CD8-positive, alpha-beta memory T cell (primary cell): ENCODE measurements at regions not wholly inside any gene's neighbourhood (a gene's known extent, or its start where the extent isn't known, plus 50 kb on each side); places are given as distances from the start of the nearest gene placed in this dataset.

Source experiments
- CTCF ChIA-PET: fragments of 350-600 bp; sonication (Branson Sonifier 250); formaldehyde crosslinking; loops from one replicate; lab custom pipeline; 2021; ENCODE audit warnings: antibody characterized with exemption; lab: Charles Lee
- POLR2A ChIA-PET: fragments of 350-600 bp; sonication (Branson Sonifier 250); formaldehyde crosslinking; loops from one replicate; lab custom pipeline; 2021; ENCODE audit warnings: antibody characterized with exemption; lab: Charles Lee
- DNase-seq, 5 donors: peaks; one replicate each; pipeline versions ENCODE4 v3.0.0 to v3.0.0-alpha.2; 2020 to 2022; ENCODE audit warnings: mixed read lengths in 1 of 5
- H3K27ac ChIP-seq: one replicate; pipeline ENCODE4 v1.7.0; 2013; ENCODE audit warnings: low read depth, mild to moderate bottlenecking, low read length, moderate library complexity
- H3K27me3 ChIP-seq: 2 replicates; pipeline ENCODE4 v1.7.0; 2013; ENCODE audit warnings: low read length, mild to moderate bottlenecking; ENCODE audit not compliant: insufficient read depth, poor library complexity, severe bottlenecking
- H3K36me3 ChIP-seq: 2 replicates; pipeline ENCODE4 v1.7.0; 2013; ENCODE audit warnings: mild to moderate bottlenecking, low read length, moderate library complexity; ENCODE audit not compliant: insufficient read depth
- H3K4me1 ChIP-seq: 2 replicates; pipeline ENCODE4 v1.7.0; 2013; ENCODE audit warnings: mild to moderate bottlenecking, low read length, moderate library complexity; ENCODE audit not compliant: insufficient read depth
- H3K4me3 ChIP-seq: 2 replicates; pipeline ENCODE4 v1.7.0; 2013; ENCODE audit warnings: mild to moderate bottlenecking, low read length
- H3K9me3 ChIP-seq: 2 replicates; pipeline ENCODE4 v1.7.0; 2013; ENCODE audit warnings: mild to moderate bottlenecking, low read length
- H3K27ac Mint-ChIP-seq, 8 donors: one replicate each; pipeline ENCODE4 v1.8.0; 2020 to 2021; ENCODE audit warnings: mixed read lengths in 8 of 8, mild to moderate bottlenecking in 6 of 8, inconsistent platforms in 3 of 8, moderate library complexity in 3 of 8
- H3K27me3 Mint-ChIP-seq, 2 donors: one replicate each; pipeline ENCODE4 v1.8.0; 2020 to 2021; ENCODE audit warnings: mixed read lengths in 2 of 2, mild to moderate bottlenecking in 1 of 2, moderate library complexity in 1 of 2
- H3K36me3 Mint-ChIP-seq, 3 donors: one replicate each; pipeline ENCODE4 v1.8.0; 2020 to 2021; ENCODE audit warnings: mixed read lengths in 3 of 3, inconsistent platforms in 1 of 3, mild to moderate bottlenecking in 1 of 3
- H3K4me1 Mint-ChIP-seq, 3 donors: one replicate each; pipeline ENCODE4 v1.8.0; 2020 to 2021; ENCODE audit warnings: mixed read lengths in 3 of 3, inconsistent platforms in 1 of 3, mild to moderate bottlenecking in 1 of 3
- H3K4me3 Mint-ChIP-seq, 7 donors: one replicate each; pipeline ENCODE4 v1.8.0; 2020 to 2021; ENCODE audit warnings: mixed read lengths in 7 of 7, mild to moderate bottlenecking in 6 of 7, moderate library complexity in 4 of 7, inconsistent platforms in 2 of 7
- H3K9me3 Mint-ChIP-seq, 5 donors: one replicate each; pipeline ENCODE4 v1.8.0; 2020 to 2022; ENCODE audit warnings: mixed read lengths in 5 of 5, mild to moderate bottlenecking in 3 of 5, moderate library complexity in 2 of 5, inconsistent platforms in 1 of 5

DNA sequence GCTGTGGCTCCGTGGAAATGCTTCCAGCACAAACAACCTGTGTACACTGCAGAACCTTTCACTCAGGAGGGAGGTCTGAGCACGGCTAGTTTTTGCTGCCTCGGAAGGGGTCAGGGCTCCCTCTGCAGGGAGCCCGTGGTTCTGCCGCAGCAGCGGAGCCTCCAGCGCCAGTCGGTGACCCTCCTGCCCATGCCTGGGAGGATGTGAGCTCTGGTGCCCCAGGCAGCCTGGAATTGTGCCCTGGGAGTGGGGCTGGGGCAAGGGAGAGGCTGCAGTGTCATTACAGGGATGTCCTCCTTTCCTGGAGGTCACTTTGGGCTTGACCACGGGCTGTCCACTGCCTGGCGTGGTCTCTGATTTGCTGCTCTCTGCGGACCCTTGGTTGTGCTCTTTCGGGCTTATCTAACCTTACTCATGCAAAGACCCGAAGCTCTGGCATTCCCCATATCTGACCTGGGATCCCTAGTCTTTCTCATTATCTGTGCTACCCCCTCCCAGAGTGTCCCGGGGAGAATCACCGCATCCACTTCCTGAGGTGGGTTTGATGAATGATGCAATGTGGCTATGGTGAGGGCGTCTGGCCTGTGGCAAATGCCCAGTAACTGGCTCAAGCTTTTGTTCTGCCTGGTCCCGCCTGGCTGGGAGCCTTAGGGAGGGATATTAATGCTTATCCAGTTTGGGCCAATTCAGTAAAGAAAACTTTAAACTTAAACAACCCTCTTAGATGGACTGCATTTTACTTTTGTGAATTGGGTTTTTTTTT is 59.6 kb upstream of the TAGAP start:
- Mint-ChIP-seq H3K36me3 (no peaks in the 10 kb centered on the region), H3K27me3 (no peaks in the 10 kb centered on the region), H3K4me3 (peak overlapping the region; percentile 33 to 82 (median 71)), H3K27ac (peak overlapping the region; percentile 53 to 95 (median 90)), H3K4me1 (peaks cover 67 to 92% (median 88%) of the 10 kb centered on the region in 3 donors), H3K9me3 (no peaks in the 10 kb centered on the region)
- Histone ChIP-seq H3K9me3 (no peaks in the 10 kb centered on the region), H3K27ac (no peak overlapping the region), H3K4me3 (peak overlapping the region; percentile 28), H3K4me1 (peaks cover 75% of the 10 kb centered on the region), H3K36me3 (no peaks in the 10 kb centered on the region), H3K27me3 (no peaks in the 10 kb centered on the region)
- POLR2A ChIA-PET = interaction anchor here (0.6 to 2.4 kb wide), 9 partner anchors 10 to 99 kb away, joined by 3 to 17 read pairs (median 6); partner anchors contain the start of gene TAGAP
- peak; percentile 64 to 86 (median 71) for DNase-seq
- CTCF ChIA-PET = interaction anchor here (0.8 to 10.5 kb wide), 28 partner anchors 9 to 455 kb away, joined by 3 to 288 read pairs (median 6); partner anchors contain the start of genes RSPH3 and TAGAP

GRCh38 chr6:159103396-159104162 is 58.8 kb upstream of the TAGAP start:
- Histone ChIP-seq H3K9me3 (no peaks in the 10 kb centered on the region), H3K4me1 (peaks cover 75% of the 10 kb centered on the region), H3K4me3 (peak overlapping the region; percentile 28), H3K27ac (no peak overlapping the region), H3K36me3 (no peaks in the 10 kb centered on the region), H3K27me3 (no peaks in the 10 kb centered on the region)
- Mint-ChIP-seq H3K36me3 (no peaks in the 10 kb centered on the region), H3K27ac (peak overlapping the region; percentile 53 to 95 (median 90)), H3K27me3 (no peaks in the 10 kb centered on the region), H3K4me1 (peaks cover 69 to 92% (median 88%) of the 10 kb centered on the region in 3 donors), H3K9me3 (no peaks in the 10 kb centered on the region), H3K4me3 (peak overlapping the region; percentile 33 to 82 (median 71))
- POLR2A ChIA-PET = interaction anchor here (0.6 to 2.4 kb wide), 8 partner anchors 9 to 95 kb away, joined by 3 to 17 read pairs (median 6); partner anchors contain the start of gene TAGAP
- DNase-seq = no peak
- CTCF ChIA-PET = interaction anchor here (0.8 to 10.5 kb wide), 29 partner anchors 9 to 454 kb away, joined by 3 to 288 read pairs (median 6); partner anchors contain the start of genes RSPH3 and TAGAP

GRCh38 chr6:159102373-159103160 is 57.8 kb upstream of the TAGAP start:
- Histone ChIP-seq H3K9me3 (no peaks in the 10 kb centered on the region), H3K36me3 (no peaks in the 10 kb centered on the region), H3K27ac (no peak overlapping the region), H3K4me1 (peaks cover 74% of the 10 kb centered on the region), H3K27me3 (no peaks in the 10 kb centered on the region), H3K4me3 (no peak overlapping the region)
- H3K4me3 Mint-ChIP-seq = peak overlapping the region in 1 of 7 donors; percentile 43
- ChIA-PET CTCF (interaction anchor here (1.5 to 10.5 kb wide), 8 partner anchors 8 to 128 kb away, joined by 3 to 288 read pairs (median 36); partner anchors contain the start of gene TAGAP), POLR2A (interaction anchor here (1.1 kb wide), 1 partner anchor 94 kb away, joined by 3 read pairs; no protein-coding TSS in a partner anchor)
- no peaks in the 10 kb centered on the region for H3K27me3 Mint-ChIP-seq
- no peak for DNase-seq
- H3K9me3 Mint-ChIP-seq = no peaks in the 10 kb centered on the region
- H3K27ac Mint-ChIP-seq = peak overlapping the region in 4 of 8 donors; percentile 9 to 82 (median 56)
- H3K4me1 Mint-ChIP-seq = peaks cover 66 to 90% (median 86%) of the 10 kb centered on the region in 3 donors
- no peaks in the 10 kb centered on the region for H3K36me3 Mint-ChIP-seq

DNA sequence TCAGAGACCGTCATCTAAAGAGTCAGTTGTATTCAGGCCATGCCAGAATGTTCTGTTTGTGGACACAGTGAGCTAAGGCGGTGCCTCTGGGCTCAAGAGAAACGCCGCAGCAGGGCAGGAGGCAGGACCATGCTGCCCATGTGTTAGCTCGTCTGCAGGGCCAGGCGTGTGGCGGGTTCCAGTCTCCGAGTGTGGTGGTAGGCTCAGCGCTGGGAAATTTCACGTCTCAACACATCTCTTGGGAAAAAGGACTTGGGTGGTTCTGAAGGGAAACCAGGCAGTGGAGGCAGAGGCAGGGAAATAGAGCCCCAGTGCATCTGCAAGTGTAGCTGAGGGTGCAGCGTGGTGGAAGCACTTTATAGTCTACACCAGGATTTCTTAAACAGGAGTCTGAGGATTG is 56.9 kb upstream of the TAGAP start:
- peaks cover 67% of the 10 kb centered on the region for H3K4me1 ChIP-seq
- Mint-ChIP-seq H3K9me3 (no peaks in the 10 kb centered on the region), H3K27me3 (no peaks in the 10 kb centered on the region), H3K4me1 (peaks cover 60 to 90% (median 85%) of the 10 kb centered on the region in 3 donors), H3K4me3 (no peak overlapping the region), H3K36me3 (no peaks in the 10 kb centered on the region), H3K27ac (peak overlapping the region in 4 of 8 donors; percentile 38 to 82 (median 61))
- no peaks in the 10 kb centered on the region for H3K36me3 ChIP-seq
- H3K9me3 ChIP-seq = no peaks in the 10 kb centered on the region
- H3K27ac ChIP-seq = no peak overlapping the region
- no peak for DNase-seq
- POLR2A ChIA-PET = no interaction called here
- no peak overlapping the region for H3K4me3 ChIP-seq
- H3K27me3 ChIP-seq = no peaks in the 10 kb centered on the region
- CTCF ChIA-PET = interaction anchor here (1.0 to 10.5 kb wide), 3 partner anchors 48 to 93 kb away, joined by 3 to 288 read pairs (median 4); partner anchors contain the start of gene TAGAP

- H3K36me3 Mint-ChIP-seq = no peaks in the 10 kb centered on the region
- no peaks in the 10 kb centered on the region for H3K9me3 Mint-ChIP-seq
- peaks cover 57% of the 10 kb centered on the region for H3K4me1 ChIP-seq
- no peak for DNase-seq
- peaks cover 53 to 87% (median 77%) of the 10 kb centered on the region in 3 donors for H3K4me1 Mint-ChIP-seq
- H3K27ac ChIP-seq = no peak overlapping the region
- CTCF ChIA-PET = interaction anchor here (1.3 to 10.5 kb wide), 2 partner anchors 47 to 60 kb away, joined by 3 to 288 read pairs; partner anchors contain the start of gene TAGAP
- H3K36me3 ChIP-seq = no peaks in the 10 kb centered on the region
- H3K27ac Mint-ChIP-seq = peak overlapping the region in 7 of 8 donors; percentile 70 to 99 (median 97)
- no peak overlapping the region for H3K4me3 ChIP-seq
- H3K27me3 Mint-ChIP-seq = no peaks in the 10 kb centered on the region
- no peaks in the 10 kb centered on the region for H3K27me3 ChIP-seq
- H3K4me3 Mint-ChIP-seq = peak overlapping the region; percentile 7 to 75 (median 44)
- H3K9me3 ChIP-seq = no peaks in the 10 kb centered on the region
- POLR2A ChIA-PET = interaction anchor here (1.7 kb wide), 2 partner anchors 38 to 92 kb away, joined by 5 to 6 read pairs; no protein-coding TSS in a partner anchor
Observed at GRCh38 chr6:159100395-159101182, 55.8 kb upstream of the TAGAP start.

GRCh38 chr6:159099961-159100360 is 55.2 kb upstream of the TAGAP start:
- ChIA-PET CTCF (interaction anchor here (0.6 to 1.7 kb wide), 4 partner anchors 10 to 469 kb away, joined by 3 to 10 read pairs (median 5); partner anchors contain the start of gene TAGAP), POLR2A (interaction anchor here (1.7 kb wide), 2 partner anchors 37 to 91 kb away, joined by 5 to 6 read pairs; no protein-coding TSS in a partner anchor)
- Mint-ChIP-seq H3K27ac (peak overlapping the region; percentile 70 to 99 (median 94)), H3K4me3 (peak overlapping the region in 6 of 7 donors; percentile 14 to 75 (median 46)), H3K4me1 (peaks cover 55 to 87% (median 75%) of the 10 kb centered on the region in 3 donors), H3K27me3 (no peaks in the 10 kb centered on the region), H3K9me3 (no peaks in the 10 kb centered on the region), H3K36me3 (peaks cover 0 to 2% (median 0%) of the 10 kb centered on the region in 3 donors)
- no peak for DNase-seq
- Histone ChIP-seq H3K4me3 (no peak overlapping the region), H3K27me3 (no peaks in the 10 kb centered on the region), H3K36me3 (no peaks in the 10 kb centered on the region), H3K4me1 (peaks cover 55% of the 10 kb centered on the region), H3K27ac (no peak overlapping the region), H3K9me3 (no peaks in the 10 kb centered on the region)
